ENCODE measurements at regions not wholly inside any gene's neighbourhood (a gene's known extent, or its start where the extent isn't known, plus 50 kb on each side); places are given as distances from the start of the nearest gene placed in this dataset.

- TF ChIP-seq, protein P1, sequence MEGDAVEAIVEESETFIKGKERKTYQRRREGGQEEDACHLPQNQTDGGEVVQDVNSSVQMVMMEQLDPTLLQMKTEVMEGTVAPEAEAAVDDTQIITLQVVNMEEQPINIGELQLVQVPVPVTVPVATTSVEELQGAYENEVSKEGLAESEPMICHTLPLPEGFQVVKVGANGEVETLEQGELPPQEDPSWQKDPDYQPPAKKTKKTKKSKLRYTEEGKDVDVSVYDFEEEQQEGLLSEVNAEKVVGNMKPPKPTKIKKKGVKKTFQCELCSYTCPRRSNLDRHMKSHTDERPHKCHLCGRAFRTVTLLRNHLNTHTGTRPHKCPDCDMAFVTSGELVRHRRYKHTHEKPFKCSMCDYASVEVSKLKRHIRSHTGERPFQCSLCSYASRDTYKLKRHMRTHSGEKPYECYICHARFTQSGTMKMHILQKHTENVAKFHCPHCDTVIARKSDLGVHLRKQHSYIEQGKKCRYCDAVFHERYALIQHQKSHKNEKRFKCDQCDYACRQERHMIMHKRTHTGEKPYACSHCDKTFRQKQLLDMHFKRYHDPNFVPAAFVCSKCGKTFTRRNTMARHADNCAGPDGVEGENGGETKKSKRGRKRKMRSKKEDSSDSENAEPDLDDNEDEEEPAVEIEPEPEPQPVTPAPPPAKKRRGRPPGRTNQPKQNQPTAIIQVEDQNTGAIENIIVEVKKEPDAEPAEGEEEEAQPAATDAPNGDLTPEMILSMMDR (conservative IDR thresholded peaks at IDR 0.05 in 1 of 2, IDR thresholded peaks at IDR 0.05 in 1 of 2; ENCODE audit: low read depth in 1 of 2, low read length in 2 of 2), result no peak
- TF ChIP-seq EZH2 (IDR thresholded peaks at IDR 0.05; ENCODE audit: low read length, missing control alignments), result no peak
Measured at GRCh38 chr10:78907551-78908211, 161.1 kb upstream of the ZMIZ1 start.
